ENCODE measurements at regions not wholly inside any gene's neighbourhood (a gene's known extent, or its start where the extent isn't known, plus 50 kb on each side); places are given as distances from the start of the nearest gene placed in this dataset.

DNA sequence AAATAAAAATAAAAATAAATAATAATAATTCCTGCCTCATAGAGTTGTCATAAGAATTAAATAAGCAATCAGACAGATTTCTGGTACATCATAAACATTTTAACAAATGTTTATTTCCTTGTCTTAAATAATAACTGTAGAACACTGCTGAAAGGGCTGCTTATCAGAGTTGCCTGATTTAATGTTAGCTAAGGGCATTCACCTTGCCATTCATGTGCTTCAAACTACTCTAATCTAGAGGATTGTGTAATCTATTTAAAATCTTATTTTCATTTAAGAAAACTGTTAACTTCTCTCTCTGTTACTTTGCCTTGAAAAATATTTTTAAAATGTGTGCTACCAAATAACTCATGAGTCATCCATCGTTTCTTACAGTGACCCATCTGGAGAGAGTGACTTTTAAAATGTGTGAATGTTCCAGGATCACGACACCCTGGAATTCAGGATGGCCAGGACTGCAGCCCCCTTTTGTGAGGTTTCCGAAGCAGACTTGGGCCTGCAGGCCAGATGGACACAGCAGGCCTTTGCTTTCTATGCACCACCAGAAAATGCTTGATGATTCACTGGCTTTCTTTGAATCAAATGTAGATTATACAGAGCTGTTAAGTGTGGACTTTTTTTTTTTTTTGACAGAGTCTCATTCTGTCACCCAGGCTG lies 109.1 kb upstream of the TNS3 start:
- DNase-seq (ENCODE audit: low spot score) = no peak

GRCh38 chr7:47689558-47689957 lies 107.6 kb upstream of the TNS3 start:
- no peak for DNase-seq (ENCODE audit: low spot score)

GRCh38 chr7:47688311-47689100 lies 106.6 kb upstream of the TNS3 start:
- no peak for DNase-seq (ENCODE audit: low spot score)

- DNase-seq (ENCODE audit: low spot score) = no peak
These were observed 103.9 kb upstream of the TNS3 start for GRCh38 chr7:47685712-47686376.

GRCh38 chr7:47685151-47685550 lies 103.2 kb upstream of the TNS3 start:
- no peak for DNase-seq (ENCODE audit: low spot score)

- no peak for DNase-seq (ENCODE audit: low spot score)
These were observed 102.8 kb upstream of the TNS3 start for GRCh38 chr7:47684728-47685127.

GRCh38 chr7:47683485-47683898 lies 101.6 kb upstream of the TNS3 start:
- no peak for DNase-seq (ENCODE audit: low spot score)

- DNase-seq (ENCODE audit: low spot score) = no peak
These were observed 101.0 kb upstream of the TNS3 start for GRCh38 chr7:47682874-47683273.

DNA sequence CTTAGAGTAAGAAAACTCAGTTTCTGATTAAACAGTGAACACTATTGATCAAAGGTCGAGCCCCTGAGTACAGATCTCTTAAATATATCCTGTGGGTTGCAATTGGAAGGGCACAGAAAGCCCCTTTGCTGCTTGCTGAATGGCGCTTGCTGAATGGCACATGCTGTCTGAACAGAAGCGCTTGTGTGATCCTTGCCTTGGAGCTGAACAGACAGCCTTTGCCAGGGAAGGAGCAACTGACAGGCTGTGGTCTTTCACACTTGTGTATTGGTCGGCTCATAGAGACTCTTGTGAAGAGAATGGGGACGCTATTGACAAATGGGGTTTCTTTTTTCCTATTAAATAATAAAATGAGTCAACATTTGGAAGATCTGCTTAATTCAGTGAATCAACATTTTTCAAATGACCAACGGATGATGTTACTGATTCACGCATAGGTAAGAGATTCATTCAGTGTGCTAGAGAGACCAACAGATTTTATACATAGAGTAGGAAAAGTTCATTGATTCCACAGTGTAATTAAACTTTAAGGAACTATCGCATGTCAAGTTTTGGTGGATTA lies 99.4 kb upstream of the TNS3 start:
- no peak for DNase-seq (ENCODE audit: low spot score)

- no peak for DNase-seq (ENCODE audit: low spot score)
These were observed 96.9 kb upstream of the TNS3 start for GRCh38 chr7:47678641-47679380.

GRCh38 chr7:47677664-47678063 lies 95.8 kb upstream of the TNS3 start:
- no peak for DNase-seq (ENCODE audit: low spot score)

GRCh38 chr7:47677093-47677492 lies 95.2 kb upstream of the TNS3 start:
- no peak for DNase-seq (ENCODE audit: low spot score)

- no peak for DNase-seq (ENCODE audit: low spot score)
These were observed 91.1 kb upstream of the TNS3 start for GRCh38 chr7:47672977-47673381.

GRCh38 chr7:47672271-47672791 lies 90.4 kb upstream of the TNS3 start:
- DNase-seq (ENCODE audit: low spot score) = no peak

GRCh38 chr7:47671358-47671757 lies 89.4 kb upstream of the TNS3 start:
- DNase-seq (ENCODE audit: low spot score) = no peak

GRCh38 chr7:47670729-47671128 lies 88.8 kb upstream of the TNS3 start:
- no peak for DNase-seq (ENCODE audit: low spot score)

- no peak for DNase-seq (ENCODE audit: low spot score)
These were observed 88.0 kb upstream of the TNS3 start for GRCh38 chr7:47669901-47670384.

- DNase-seq (ENCODE audit: low spot score) = no peak
These were observed 87.4 kb upstream of the TNS3 start for GRCh38 chr7:47669178-47669891.

GRCh38 chr7:47666164-47666862 lies 84.4 kb upstream of the TNS3 start:
- DNase-seq (ENCODE audit: low spot score) = no peak

GRCh38 chr7:47664650-47665195 lies 82.8 kb upstream of the TNS3 start:
- DNase-seq (ENCODE audit: low spot score) = no peak
